Loucy (cell line): ENCODE measurements at regions not wholly inside any gene's neighbourhood (a gene's known extent, or its start where the extent isn't known, plus 50 kb on each side); places are given as distances from the start of the nearest gene placed in this dataset.
"Not testable (repeated sequence)": the region's sequence is repeated elsewhere in the genome, so short reads cannot be mapped to it uniquely, and the experiment has no call there.

Experiments used
- H2AFZ ChIP-seq: fragments of 200-600 bp; sonication (generic); 2 replicates; pipeline ENCODE4 v1.6.0; 2016; ENCODE audit warnings: antibody characterized with exemption, mild to moderate bottlenecking, low read length, moderate library complexity
- H3F3A ChIP-seq: fragments of 200-600 bp; 2 replicates; pipeline ENCODE4 v1.6.0; 2016; ENCODE audit warnings: antibody characterized with exemption, low read depth, mild to moderate bottlenecking
- H3K27me3 ChIP-seq: fragments of 200-600 bp; sonication (generic); 2 replicates; pipeline ENCODE4 v1.6.1; 2014; ENCODE audit warnings: low read length, mild to moderate bottlenecking; ENCODE audit not compliant: insufficient read depth, poor library complexity, severe bottlenecking
- H3K36me3 ChIP-seq: fragments of 200-600 bp; sonication (generic); 2 replicates; pipeline ENCODE4 v1.6.1; 2016; ENCODE audit warnings: low read length; ENCODE audit not compliant: insufficient read depth
- H3K4me1 ChIP-seq: fragments of 200-600 bp; sonication (generic); 2 replicates; pipeline ENCODE4 v1.5.1; 2014; ENCODE audit warnings: low read length, mild to moderate bottlenecking; ENCODE audit not compliant: insufficient read depth, poor library complexity, severe bottlenecking
- H3K4me2 ChIP-seq: fragments of 200-600 bp; sonication (generic); 2 replicates; pipeline ENCODE4 v1.6.0; 2014; ENCODE audit warnings: antibody characterized with exemption, low read length, low read depth, mild to moderate bottlenecking; ENCODE audit not compliant: poor library complexity, severe bottlenecking
- H3K4me3 ChIP-seq: fragments of 200-600 bp; sonication (generic); 2 replicates; pipeline ENCODE4 v1.5.1; 2014; ENCODE audit warnings: low read length, mild to moderate bottlenecking, mixed read lengths; ENCODE audit not compliant: poor library complexity, severe bottlenecking
- H3K79me2 ChIP-seq: fragments of 200-600 bp; sonication (generic); 2 replicates; pipeline ENCODE4 v1.6.1; 2014; ENCODE audit warnings: low read length; ENCODE audit not compliant: insufficient read depth
- H3K9ac ChIP-seq: fragments of 200-600 bp; sonication (generic); 2 replicates; pipeline ENCODE4 v1.6.0; 2014; ENCODE audit warnings: mild to moderate bottlenecking, low read depth, low read length, moderate library complexity; ENCODE audit not compliant: poor library complexity, severe bottlenecking
- H3K9me2 ChIP-seq: fragments of 200-600 bp; sonication (generic); replicated peaks from 2 replicates; pipeline ENCODE4 v1.6.1; 2016; ENCODE audit warnings: low read depth, low read length, mixed read lengths
- H3K9me3 ChIP-seq: fragments of 200-600 bp; sonication (generic); 2 replicates; pipeline ENCODE4 v1.6.1; 2014; ENCODE audit warnings: mild to moderate bottlenecking, antibody characterized with exemption, low read length, low read depth; ENCODE audit not compliant: insufficient read depth
- H4K20me1 ChIP-seq: fragments of 200-600 bp; sonication (generic); 2 replicates; pipeline ENCODE4 v1.6.0; 2014; ENCODE audit warnings: antibody characterized with exemption, low read length, mild to moderate bottlenecking; ENCODE audit not compliant: insufficient read depth, poor library complexity, severe bottlenecking
- CTCF ChIP-seq: fragments of 200-600 bp; sonication (generic); conservative IDR thresholded peaks from 2 replicates; pipeline ENCODE4 v1.5.1; 2014; ENCODE audit warnings: mild to moderate bottlenecking, antibody characterized with exemption, low read length
- EZH2phosphoT487 ChIP-seq: fragments of 200-600 bp; IDR thresholded peaks from 2 replicates; pipeline ENCODE4 v1.6.1; 2018; ENCODE audit warnings: antibody characterized with exemption, mild to moderate bottlenecking, moderate library complexity, borderline replicate concordance

DNA sequence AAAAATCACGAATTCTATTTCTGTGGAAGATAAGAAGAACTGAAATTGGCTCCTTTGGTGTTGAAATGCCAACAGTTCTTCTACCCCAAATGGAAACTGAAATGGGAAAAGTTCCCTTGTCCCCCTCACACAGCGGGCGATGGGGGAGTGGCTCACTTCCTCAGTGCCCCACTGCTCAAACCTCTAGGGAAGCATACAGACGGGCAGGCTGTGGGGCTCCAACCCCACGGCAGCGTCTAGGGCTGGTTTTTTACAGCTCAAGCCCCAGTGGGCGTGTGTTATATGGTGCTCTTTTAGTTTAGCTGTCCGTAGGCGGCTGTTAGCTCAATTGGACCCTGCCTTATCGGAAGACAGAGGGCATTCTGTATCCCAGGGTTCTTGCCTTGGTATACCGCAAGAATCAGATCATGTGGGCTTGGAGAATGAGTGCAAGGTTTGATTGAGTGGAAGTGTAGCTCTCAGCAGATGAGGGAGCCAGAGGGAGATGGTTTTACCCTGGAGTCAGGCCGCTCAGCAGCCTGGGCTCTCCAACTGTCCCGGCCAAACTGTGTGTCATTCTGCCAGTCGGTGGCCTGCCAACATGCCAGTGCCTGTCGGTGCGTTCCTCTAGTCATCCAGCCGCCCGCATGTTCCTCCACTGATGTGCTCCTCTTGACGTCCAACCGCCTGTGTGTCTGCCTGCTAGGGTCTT lies 166.3 kb upstream of the ZNF608 start:
- Histone ChIP-seq H3K36me3 (no peaks in the 10 kb centered on the region), H2AFZ (no peak overlapping the region), H3K9me3 (no peaks in the 10 kb centered on the region), H3F3A (no peaks in the 10 kb centered on the region), H4K20me1 (no peaks in the 10 kb centered on the region), H3K27me3 (no peaks in the 10 kb centered on the region), H3K9me2 (no peaks in the 10 kb centered on the region), H3K9ac (no peak overlapping the region), H3K79me2 (no peaks in the 10 kb centered on the region), H3K4me2 (no peak overlapping the region), H3K4me3 (no peak overlapping the region), H3K4me1 (peaks cover 3% of the 10 kb centered on the region)
- no peak for TF ChIP-seq CTCF
- TF ChIP-seq EZH2phosphoT487 = no peak

DNA sequence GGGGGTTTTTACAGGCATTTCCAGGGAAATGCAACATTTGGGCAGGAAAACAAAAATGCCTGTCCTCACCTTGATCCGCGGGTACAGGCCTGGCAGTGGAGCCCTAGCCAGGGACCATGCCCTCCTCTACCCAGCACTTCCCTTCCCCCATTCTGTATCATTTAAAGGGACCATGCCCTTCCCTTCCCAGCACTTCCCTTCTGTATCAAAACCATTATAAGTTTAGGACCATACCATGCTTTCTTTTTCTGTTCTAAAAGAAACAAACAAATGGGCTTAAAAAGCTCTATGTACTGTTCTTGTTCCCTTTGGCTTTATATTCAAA lies 166.9 kb upstream of the ZNF608 start:
- H4K20me1 ChIP-seq = no peaks in the 10 kb centered on the region
- H3F3A ChIP-seq = no peaks in the 10 kb centered on the region
- TF ChIP-seq EZH2phosphoT487 = no peak
- TF ChIP-seq CTCF = no peak
- no peaks in the 10 kb centered on the region for H3K79me2 ChIP-seq
- no peaks in the 10 kb centered on the region for H3K9me3 ChIP-seq
- no peak overlapping the region for H3K4me3 ChIP-seq
- no peaks in the 10 kb centered on the region for H3K36me3 ChIP-seq
- H3K4me2 ChIP-seq = no peak overlapping the region
- H2AFZ ChIP-seq = no peak overlapping the region
- peaks cover 3% of the 10 kb centered on the region for H3K4me1 ChIP-seq
- H3K9me2 ChIP-seq = no peaks in the 10 kb centered on the region
- no peak overlapping the region for H3K9ac ChIP-seq
- no peaks in the 10 kb centered on the region for H3K27me3 ChIP-seq

GRCh38 chr5:124916313-124916712 lies 169.9 kb upstream of the ZNF608 start:
- H3K9me3 ChIP-seq, H3K4me1 ChIP-seq, H3K4me3 ChIP-seq, H4K20me1 ChIP-seq, H3K79me2 ChIP-seq, H3F3A ChIP-seq, H3K4me2 ChIP-seq, H3K36me3 ChIP-seq, H3K9ac ChIP-seq, H3K9me2 ChIP-seq, H3K27me3 ChIP-seq, H2AFZ ChIP-seq: not testable (repeated sequence)

GRCh38 chr5:124918618-124919017 lies 172.2 kb upstream of the ZNF608 start:
- H3K36me3 ChIP-seq = no peaks in the 10 kb centered on the region
- no peak overlapping the region for H3K4me3 ChIP-seq
- H2AFZ ChIP-seq = no peak overlapping the region
- no peaks in the 10 kb centered on the region for H3F3A ChIP-seq
- H4K20me1 ChIP-seq = no peaks in the 10 kb centered on the region
- H3K9me3 ChIP-seq = no peaks in the 10 kb centered on the region
- H3K9me2 ChIP-seq = no peaks in the 10 kb centered on the region
- no peak overlapping the region for H3K4me2 ChIP-seq
- H3K79me2 ChIP-seq = no peaks in the 10 kb centered on the region
- no peak overlapping the region for H3K9ac ChIP-seq
- peaks cover 6% of the 10 kb centered on the region for H3K4me1 ChIP-seq
- H3K27me3 ChIP-seq = no peaks in the 10 kb centered on the region
- no peak for TF ChIP-seq EZH2phosphoT487
- no peak for TF ChIP-seq CTCF
